HCT116 (cell line): ENCODE measurements at regions not wholly inside any gene's neighbourhood (a gene's known extent, or its start where the extent isn't known, plus 50 kb on each side); places are given as distances from the start of the nearest gene placed in this dataset.

Source experiments
- ATAC-seq: fragments of 200-7000 bp; cut with Tn5 transposase; 2 replicates; pipeline ENCODE4 v1.9.1; 2020; ENCODE audit warnings: mild to moderate bottlenecking, moderate library complexity
- BruUV-seq: library from RNA; stranded (reverse); fragments of 400-500 nt; replicated peaks from 2 replicates; lab custom pipeline; 2021; lab: Mats Ljungman, UMichigan
- CTCF ChIA-PET: fragments of 300-600 bp; sonication (Branson Sonifier 250); formaldehyde crosslinking; loops from one replicate; lab custom pipeline; 2021; ENCODE audit warnings: antibody characterized with exemption; lab: Charles Lee
- POLR2A ChIA-PET: fragments of 300-600, 350-600 bp; sonication (Branson Sonifier 250); formaldehyde crosslinking; loops from one replicate; lab custom pipeline; 2021; ENCODE audit warnings: antibody characterized with exemption; lab: Charles Lee
- RAD21 ChIA-PET, 2 experiments: fragments of 300-600 bp; sonication (Branson Sonifier 250); formaldehyde crosslinking; loops; one replicate each; lab custom pipeline; 2023; ENCODE audit warnings: low total read pairs in 2 of 2; ENCODE audit not compliant: uncharacterized antibody in 2 of 2, unreplicated experiment in 2 of 2, low non-redundant PET in 1 of 2; lab: Charles Lee
- DNase-seq: peaks from one replicate; pipeline ENCODE4 v3.0.0-alpha.2; 2010; ENCODE audit warnings: low read depth, low spot score
- H2AFZ ChIP-seq: fragments of 200-600 bp; shearing (Covaris generic), sonication (generic); 2 replicates; pipeline ENCODE4 v1.6.1; 2017; ENCODE audit warnings: low read depth, mixed run types, mixed read lengths, antibody characterized with exemption, low read length; ENCODE audit not compliant: poor library complexity, severe bottlenecking
- H3K27ac ChIP-seq: 2 replicates; pipeline ENCODE4 v1.5.1; 2012; ENCODE audit warnings: low read depth, low read length
- H3K27me3 ChIP-seq: fragments of 200-600 bp; sonication (generic); 2 replicates; pipeline ENCODE4 v1.6.1; 2016; ENCODE audit warnings: mixed run types, low read length, mixed read lengths; ENCODE audit not compliant: insufficient read depth
- H3K36me3 ChIP-seq, 2 experiments: fragments of 200-500 bp in 1 of 2; fragments of 200-600 bp in 1 of 2; sonication (Bioruptor generic) in 1 of 2; sonication (generic) in 1 of 2; 2 replicates each; pipeline versions ENCODE4 v1.5.1 to v1.6.1; 2014 to 2016; ENCODE audit warnings: low read length in 2 of 2, inconsistent platforms in 1 of 2, mixed read lengths in 1 of 2, mixed run types in 1 of 2; ENCODE audit not compliant: insufficient read depth in 2 of 2, control insufficient read depth in 1 of 2
- H3K4me1 ChIP-seq, 2 experiments: fragments of 200-600 bp in 1 of 2; sonication (generic) in 1 of 2; 2 replicates each; pipeline versions ENCODE4 v1.5.1 to v1.6.1; 2012 to 2017; ENCODE audit warnings: low read length in 2 of 2, inconsistent platforms in 1 of 2, mild to moderate bottlenecking in 1 of 2, mixed read lengths in 1 of 2, mixed run types in 1 of 2, moderate library complexity in 1 of 2; ENCODE audit not compliant: insufficient read depth in 2 of 2, control insufficient read depth in 1 of 2
- H3K4me2 ChIP-seq: fragments of 200-600 bp; sonication (generic); 2 replicates; pipeline ENCODE4 v1.6.1; 2017; ENCODE audit warnings: mixed run types, low read length, mixed read lengths
- H3K4me3 ChIP-seq, 2 experiments: fragments of 200-600 bp in 1 of 2; sonication (generic) in 1 of 2; replicated peaks in 1 of 2; 2 replicates each; pipeline ENCODE4 v1.5.1; 2011 to 2016; ENCODE audit warnings: low read length in 2 of 2, control low read depth in 1 of 2, low read depth in 1 of 2, mild to moderate bottlenecking in 1 of 2, mixed read lengths in 1 of 2, mixed run types in 1 of 2
- H3K79me2 ChIP-seq: fragments of 200-600 bp; sonication (generic); 2 replicates; pipeline ENCODE4 v1.6.1; 2017; ENCODE audit warnings: mild to moderate bottlenecking, mixed run types, low read length, moderate library complexity, mixed read lengths; ENCODE audit not compliant: insufficient read depth
- H3K9ac ChIP-seq: fragments of 200-600 bp; sonication (generic); 2 replicates; pipeline ENCODE4 v1.6.1; 2016; ENCODE audit warnings: low read length, mixed read lengths
- H3K9me2 ChIP-seq: fragments of 200-600 bp; sonication (generic), shearing (Covaris generic); 2 replicates; pipeline ENCODE4 v1.6.1; 2017; ENCODE audit warnings: mixed run types, mild to moderate bottlenecking, moderate library complexity; ENCODE audit not compliant: insufficient read depth
- H3K9me3 ChIP-seq, 2 experiments: fragments of 200-500 bp in 1 of 2; fragments of 200-600 bp in 1 of 2; sonication (Bioruptor generic) in 1 of 2; sonication (generic) in 1 of 2; 2 replicates each; pipeline ENCODE4 v1.6.1; 2014 to 2017; ENCODE audit warnings: low read length in 2 of 2, mixed read lengths in 2 of 2, inconsistent platforms in 1 of 2, low read depth in 1 of 2, mild to moderate bottlenecking in 1 of 2, mixed run types in 1 of 2, moderate library complexity in 1 of 2; ENCODE audit not compliant: control insufficient read depth in 1 of 2, insufficient read depth in 1 of 2
- H4K20me1 ChIP-seq: fragments of 200-600 bp; sonication (generic), shearing (Covaris generic); 2 replicates; pipeline ENCODE4 v1.6.1; 2017; ENCODE audit warnings: mixed run types, mild to moderate bottlenecking, moderate library complexity; ENCODE audit not compliant: insufficient read depth
- ATF3 ChIP-seq: IDR thresholded peaks from 2 replicates; pipeline ENCODE4 v1.6.1; 2012
- CBX3 ChIP-seq: IDR thresholded peaks from 2 replicates; pipeline ENCODE4 v1.6.1; 2012; ENCODE audit warnings: low read depth
- CEBPB ChIP-seq: IDR thresholded peaks from 2 replicates; pipeline ENCODE4 v1.6.1; 2012; ENCODE audit warnings: low read depth
- EGR1 ChIP-seq: IDR thresholded peaks from 2 replicates; pipeline ENCODE4 v1.6.1; 2012; ENCODE audit warnings: low read depth
- ELF1 ChIP-seq: IDR thresholded peaks from 2 replicates; pipeline ENCODE4 v1.6.1; 2012; ENCODE audit warnings: low read depth, borderline replicate concordance
- EZH2 ChIP-seq: fragments of 200-600 bp; sonication (generic); IDR thresholded peaks from 2 replicates; pipeline ENCODE4 v1.6.1; 2017; ENCODE audit warnings: antibody characterized with exemption, mixed run types
- EZH2phosphoT487 ChIP-seq: fragments of 200-600 bp; IDR thresholded peaks from 2 replicates; pipeline ENCODE4 v1.6.1; 2018; ENCODE audit warnings: antibody characterized with exemption, borderline replicate concordance
- JUND ChIP-seq: IDR thresholded peaks from 2 replicates; pipeline ENCODE4 v1.6.1; 2012
- POLR2A ChIP-seq: IDR thresholded peaks from 2 replicates; pipeline ENCODE4 v1.7.0; 2011; ENCODE audit warnings: borderline replicate concordance; ENCODE audit not compliant: insufficient read depth, insufficient read length; ENCODE audit errors: extremely low read depth
- POLR2AphosphoS5 ChIP-seq: IDR thresholded peaks from 2 replicates; pipeline ENCODE4 v1.6.1; 2011; ENCODE audit warnings: mild to moderate bottlenecking, low read depth, low read length, moderate library complexity
- RAD21 ChIP-seq: IDR thresholded peaks from 2 replicates; pipeline ENCODE4 v1.6.1; 2012; ENCODE audit warnings: low read depth, mild to moderate bottlenecking
- REST ChIP-seq: IDR thresholded peaks from 2 replicates; pipeline ENCODE4 v1.6.1; 2012; ENCODE audit warnings: low read depth
- SIN3A ChIP-seq: IDR thresholded peaks from 2 replicates; pipeline ENCODE4 v1.6.1; 2012; ENCODE audit warnings: low read depth
- SP1 ChIP-seq: IDR thresholded peaks from 2 replicates; pipeline ENCODE4 v1.6.1; 2012; ENCODE audit warnings: low read depth
- SRF ChIP-seq: IDR thresholded peaks from 2 replicates; pipeline ENCODE4 v1.6.1; 2012; ENCODE audit warnings: low read depth
- ZBTB33 ChIP-seq: IDR thresholded peaks from 2 replicates; pipeline ENCODE4 v1.6.1; 2011; ENCODE audit warnings: mild to moderate bottlenecking, low read length, moderate library complexity; ENCODE audit not compliant: insufficient replicate concordance; ENCODE audit errors: extremely low read depth
- ZFX ChIP-seq: fragments of 450-650 bp; IDR thresholded peaks from 2 replicates; pipeline ENCODE4 v1.6.1; 2017
- ZNF274 ChIP-seq: fragments of 200-500 bp; sonication (Bioruptor generic); IDR thresholded peaks from 2 replicates; pipeline ENCODE4 v1.6.1; 2014; ENCODE audit warnings: mild to moderate bottlenecking, low read depth, low read length, inconsistent platforms
- intact Hi-C: fragments of 100-400 bp; cut with micrococcal nuclease; formaldehyde crosslinking; loops from 2 replicates; pipeline ENCODE4 v1.10.0; 2022

- no peak for TF ChIP-seq EZH2phosphoT487
- TF ChIP-seq JUND = no peak
- TF ChIP-seq RAD21 = no peak
- TF ChIP-seq ZBTB33 = no peak
- no peak for TF ChIP-seq CBX3
- TF ChIP-seq ATF3 = no peak
- Histone ChIP-seq H3K9ac (no peak overlapping the region), H3K36me3 (no peaks in the 10 kb centered on the region), H3K4me2 (no peak overlapping the region), H3K9me3 (peaks cover 0 to 14% of the 10 kb centered on the region in 2 experiments; a peak in 2 of 4 replicates), H3K4me3 (no peak overlapping the region), H4K20me1 (no peaks in the 10 kb centered on the region), H3K79me2 (no peaks in the 10 kb centered on the region), H3K27me3 (no peaks in the 10 kb centered on the region), H3K4me1 (no peaks in the 10 kb centered on the region), H3K9me2 (no peaks in the 10 kb centered on the region), H3K27ac (no peak overlapping the region), H2AFZ (no peak overlapping the region)
- ChIA-PET CTCF (no interaction called here), POLR2A (no interaction called here), RAD21 (no interaction called here)
- DNase-seq (no peak), ATAC-seq (no peak)
- intact Hi-C loops = no loop called here
- BruUV-seq = no TSS peak
These were observed 496.9 kb upstream of the TMEM132C start for GRCh38 chr12:127770118-127770517.

GRCh38 chr12:127771546-127771945 lies 495.4 kb upstream of the TMEM132C start:
- RAD21 ChIA-PET = no interaction called here
- TF ChIP-seq CEBPB (no peak), EZH2phosphoT487 (no peak), ZFX (no peak), EZH2 (no peak), SP1 (no peak), RAD21 (no peak), SIN3A (no peak), SRF (no peak), ELF1 (no peak), EGR1 (no peak), ZNF274 (no peak), REST (no peak), POLR2AphosphoS5 (no peak), JUND (no peak), POLR2A (no peak), CBX3 (no peak)

More at GRCh38 chr12:127771546-127771945, 495.4 kb upstream of the TMEM132C start:
- Histone ChIP-seq H3K27ac (no peak overlapping the region), H3K36me3 (no peaks in the 10 kb centered on the region), H2AFZ (no peak overlapping the region), H3K4me3 (no peak overlapping the region), H3K9me2 (no peaks in the 10 kb centered on the region), H3K9me3 (peaks cover 0 to 12% of the 10 kb centered on the region in 2 experiments; a peak in 2 of 4 replicates), H3K4me2 (no peak overlapping the region), H4K20me1 (no peaks in the 10 kb centered on the region), H3K79me2 (no peaks in the 10 kb centered on the region), H3K9ac (no peak overlapping the region), H3K27me3 (no peaks in the 10 kb centered on the region), H3K4me1 (no peaks in the 10 kb centered on the region)
- ATAC-seq (no peak), DNase-seq (no peak)
- intact Hi-C loops = no loop called here
- ChIA-PET CTCF (no interaction called here), POLR2A (no interaction called here)
- BruUV-seq = no TSS peak
